Hepatocyte (in vitro differentiated cells): ENCODE measurements at regions not wholly inside any gene's neighbourhood (a gene's known extent, or its start where the extent isn't known, plus 50 kb on each side); places are given as distances from the start of the nearest gene placed in this dataset.

Experiments
- DNase-seq: peaks from one replicate; pipeline ENCODE4 v3.0.0-alpha.2; 2016; ENCODE audit warnings: low spot score
- H2AFZ ChIP-seq: fragments of 200-600 bp; sonication (generic); 2 replicates; pipeline ENCODE4 v1.6.0; 2016; ENCODE audit warnings: antibody characterized with exemption, mild to moderate bottlenecking
- H3K27ac ChIP-seq: fragments of 200-600 bp; sonication (generic); 2 replicates; pipeline ENCODE4 v1.5.1; 2016; ENCODE audit warnings: mild to moderate bottlenecking
- H3K27me3 ChIP-seq: fragments of 200-600 bp; sonication (generic); 2 replicates; pipeline ENCODE4 v1.6.1; 2016
- H3K36me3 ChIP-seq: fragments of 200-600 bp; sonication (generic); replicated peaks from 2 replicates; pipeline ENCODE4 v1.5.1; 2016; ENCODE audit warnings: low read depth; ENCODE audit not compliant: insufficient read depth
- H3K4me1 ChIP-seq: fragments of 200-600 bp; sonication (generic); 2 replicates; pipeline ENCODE4 v1.5.1; 2016; ENCODE audit warnings: mild to moderate bottlenecking, moderate library complexity; ENCODE audit not compliant: insufficient read depth
- H3K4me2 ChIP-seq: fragments of 200-600 bp; sonication (generic); 2 replicates; pipeline ENCODE4 v1.6.0; 2016
- H3K4me3 ChIP-seq: fragments of 200-600 bp; sonication (generic); 2 replicates; pipeline ENCODE4 v1.5.1; 2016; ENCODE audit warnings: mild to moderate bottlenecking
- H3K79me2 ChIP-seq: fragments of 200-600 bp; sonication (generic); 2 replicates; pipeline ENCODE4 v1.6.0; 2017; ENCODE audit warnings: mild to moderate bottlenecking
- H3K9me2 ChIP-seq: fragments of 200-600 bp; sonication (generic); replicated peaks from 2 replicates; pipeline ENCODE4 v1.6.0; 2017; ENCODE audit warnings: mild to moderate bottlenecking; ENCODE audit not compliant: insufficient read depth
- H3K9me3 ChIP-seq: fragments of 200-600 bp; sonication (generic); 2 replicates; pipeline ENCODE4 v1.5.1; 2016; ENCODE audit warnings: low read depth, mild to moderate bottlenecking
- H4K20me1 ChIP-seq: fragments of 200-600 bp; sonication (generic); 2 replicates; pipeline ENCODE4 v1.6.0; 2016; ENCODE audit warnings: mild to moderate bottlenecking; ENCODE audit not compliant: insufficient read depth, poor library complexity, severe bottlenecking
- EZH2 ChIP-seq: fragments of 200-600 bp; sonication (generic); IDR thresholded peaks from 2 replicates; pipeline ENCODE4 v1.6.1; 2016; ENCODE audit warnings: antibody characterized with exemption, mild to moderate bottlenecking, borderline replicate concordance
- EZH2phosphoT487 ChIP-seq: fragments of 200-600 bp; sonication (generic); IDR thresholded peaks from one replicate; pipeline ENCODE4 v1.6.1; 2018; ENCODE audit warnings: antibody characterized with exemption, mild to moderate bottlenecking, low read depth, moderate library complexity; ENCODE audit not compliant: unreplicated experiment, severe bottlenecking
- WGBS: methylation state at CpG from one replicate; pipeline ENCODE4 v1.1.6; 2016; ENCODE audit warnings: low lambda C conversion rate; ENCODE audit errors: missing lambda C conversion rate; 5-methylcytosine and 5-hydroxymethylcytosine counted together
- TF ChIP-seq, protein P1 (sequence below): fragments of 200-600 bp; sonication (generic); IDR thresholded peaks from 2 replicates; pipeline ENCODE4 v1.5.1; 2016; ENCODE audit warnings: antibody characterized with exemption, mild to moderate bottlenecking; ENCODE audit not compliant: poor library complexity

DNA sequence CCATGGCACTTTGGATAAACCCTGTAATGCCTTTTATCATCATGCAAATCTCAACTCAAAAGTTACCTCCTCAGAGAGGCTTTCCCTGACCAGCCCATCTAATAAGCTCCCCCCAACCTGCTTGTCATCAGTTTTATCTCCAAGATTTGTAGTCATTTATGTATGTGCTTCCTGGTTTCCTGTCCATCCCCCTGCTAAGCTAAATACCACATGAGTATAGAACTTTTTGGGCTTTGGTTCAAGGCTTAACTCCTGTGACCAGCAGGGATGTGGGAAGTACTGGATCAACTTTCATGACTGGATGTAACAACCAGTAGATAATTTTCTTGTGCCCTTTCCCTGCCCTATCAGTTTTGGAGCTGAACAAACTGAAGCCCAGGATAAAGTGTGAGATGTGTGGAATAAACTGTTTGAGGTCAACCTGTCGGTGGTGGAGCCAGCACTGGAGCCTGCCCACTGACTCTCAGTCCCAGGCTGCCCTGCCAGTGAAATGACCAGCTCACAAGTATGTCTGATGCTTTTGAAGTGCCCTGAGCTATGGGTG is 148.6 kb downstream of the CYP26A1 start:
- no peaks in the 10 kb centered on the region for H3K9me2 ChIP-seq
- WGBS: 43% methylated on average over 1 of the region's 1 CpG
- no peaks in the 10 kb centered on the region for H3K9me3 ChIP-seq
- no peak overlapping the region for H3K27ac ChIP-seq
- H2AFZ ChIP-seq: no peak overlapping the region
- TF ChIP-seq EZH2phosphoT487 (no peak), EZH2 (no peak)
- TF ChIP-seq, protein P1, sequence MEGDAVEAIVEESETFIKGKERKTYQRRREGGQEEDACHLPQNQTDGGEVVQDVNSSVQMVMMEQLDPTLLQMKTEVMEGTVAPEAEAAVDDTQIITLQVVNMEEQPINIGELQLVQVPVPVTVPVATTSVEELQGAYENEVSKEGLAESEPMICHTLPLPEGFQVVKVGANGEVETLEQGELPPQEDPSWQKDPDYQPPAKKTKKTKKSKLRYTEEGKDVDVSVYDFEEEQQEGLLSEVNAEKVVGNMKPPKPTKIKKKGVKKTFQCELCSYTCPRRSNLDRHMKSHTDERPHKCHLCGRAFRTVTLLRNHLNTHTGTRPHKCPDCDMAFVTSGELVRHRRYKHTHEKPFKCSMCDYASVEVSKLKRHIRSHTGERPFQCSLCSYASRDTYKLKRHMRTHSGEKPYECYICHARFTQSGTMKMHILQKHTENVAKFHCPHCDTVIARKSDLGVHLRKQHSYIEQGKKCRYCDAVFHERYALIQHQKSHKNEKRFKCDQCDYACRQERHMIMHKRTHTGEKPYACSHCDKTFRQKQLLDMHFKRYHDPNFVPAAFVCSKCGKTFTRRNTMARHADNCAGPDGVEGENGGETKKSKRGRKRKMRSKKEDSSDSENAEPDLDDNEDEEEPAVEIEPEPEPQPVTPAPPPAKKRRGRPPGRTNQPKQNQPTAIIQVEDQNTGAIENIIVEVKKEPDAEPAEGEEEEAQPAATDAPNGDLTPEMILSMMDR: no peak
- H3K4me3 ChIP-seq: no peak overlapping the region
- no peak overlapping the region for H3K4me2 ChIP-seq
- H3K79me2 ChIP-seq: no peaks in the 10 kb centered on the region
- no peaks in the 10 kb centered on the region for H3K4me1 ChIP-seq
- H3K27me3 ChIP-seq: no peaks in the 10 kb centered on the region
- no peaks in the 10 kb centered on the region for H3K36me3 ChIP-seq
- H4K20me1 ChIP-seq: no peaks in the 10 kb centered on the region
- DNase-seq: no peak

GRCh38 chr10:93222876-93223275 is 149.2 kb downstream of the CYP26A1 start:
- H3K36me3 ChIP-seq: no peaks in the 10 kb centered on the region
- H4K20me1 ChIP-seq: no peaks in the 10 kb centered on the region
- H3K9me2 ChIP-seq: no peaks in the 10 kb centered on the region
- DNase-seq: no peak
- H3K27me3 ChIP-seq: no peaks in the 10 kb centered on the region
- no peak overlapping the region for H3K4me2 ChIP-seq
- H2AFZ ChIP-seq: no peak overlapping the region
- no peak overlapping the region for H3K4me3 ChIP-seq
- no peaks in the 10 kb centered on the region for H3K4me1 ChIP-seq
- no peak overlapping the region for H3K27ac ChIP-seq
- H3K79me2 ChIP-seq: no peaks in the 10 kb centered on the region
- TF ChIP-seq, protein P1: no peak
- no peak for TF ChIP-seq EZH2
- no peak for TF ChIP-seq EZH2phosphoT487
- no peaks in the 10 kb centered on the region for H3K9me3 ChIP-seq

DNA sequence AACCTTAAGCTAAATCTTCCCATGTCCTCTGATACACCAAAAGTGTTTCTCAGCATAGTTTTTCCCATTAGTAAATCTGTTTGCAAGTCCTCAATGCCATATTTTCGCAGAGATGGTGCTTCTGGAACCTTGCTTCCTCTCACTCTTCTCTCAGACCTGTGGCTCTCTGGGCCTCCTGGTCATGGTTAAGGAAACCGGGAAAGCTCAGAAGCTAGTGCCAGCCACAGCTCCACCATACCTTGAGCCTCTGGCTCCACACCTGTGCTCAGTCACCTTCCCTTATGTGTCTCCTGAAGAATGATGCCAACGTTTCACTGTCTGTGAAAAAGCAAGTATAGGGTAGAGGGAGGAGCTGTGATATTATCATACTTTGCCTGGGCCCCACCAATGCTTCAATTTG is 149.6 kb downstream of the CYP26A1 start:
- Histone ChIP-seq H3K4me2 (no peak overlapping the region), H3K4me1 (no peaks in the 10 kb centered on the region), H3K36me3 (no peaks in the 10 kb centered on the region), H3K79me2 (no peaks in the 10 kb centered on the region), H3K9me2 (no peaks in the 10 kb centered on the region), H3K9me3 (no peaks in the 10 kb centered on the region), H3K27me3 (no peaks in the 10 kb centered on the region), H4K20me1 (no peaks in the 10 kb centered on the region), H2AFZ (no peak overlapping the region), H3K4me3 (no peak overlapping the region), H3K27ac (no peak overlapping the region)
- DNase-seq: no peak
- 89% methylated on average over 3 of the region's 3 CpGs for WGBS
- no peak for TF ChIP-seq EZH2phosphoT487
- TF ChIP-seq EZH2: no peak
- TF ChIP-seq, protein P1: no peak
